ENCODE measurements at regions not wholly inside any gene's neighbourhood (a gene's known extent, or its start where the extent isn't known, plus 50 kb on each side); places are given as distances from the start of the nearest gene placed in this dataset.

- no peak for DNase-seq (ENCODE audit: low spot score)
These were observed 58.6 kb upstream of the GK2 start for GRCh38 chr4:79466621-79467020.
